ENCODE measurements at regions not wholly inside any gene's neighbourhood (a gene's known extent, or its start where the extent isn't known, plus 50 kb on each side); places are given as distances from the start of the nearest gene placed in this dataset.
A peak's percentile ranks its signal among the peaks of the same experiment; 100 is the strongest.

- Histone ChIP-seq H3K4me3 (ENCODE audit: control insufficient read depth in 1 of 7, extremely low read depth in 1 of 7, insufficient read depth in 4 of 7, low read depth in 2 of 7, low read length in 6 of 7) (no peak overlapping the region), H3K4me1 (ENCODE audit: control extremely low read depth in 1 of 4, control insufficient read depth in 4 of 4, insufficient read depth in 4 of 4, low read length in 3 of 4) (peaks cover 0 to 6% (median 4%) of the 10 kb centered on the region in 4 experiments), H3K27me3 (replicated peaks in 2 of 5; ENCODE audit: control insufficient read depth in 4 of 5, insufficient read depth in 5 of 5, low read length in 4 of 5) (peaks cover 0 to 18% (median 0%) of the 10 kb centered on the region in 5 experiments), H3K36me3 (ENCODE audit: control insufficient read depth in 4 of 4, insufficient read depth in 4 of 4, low read length in 3 of 4) (no peaks in the 10 kb centered on the region), H3K9me3 (ENCODE audit: control extremely low read depth in 1 of 5, control insufficient read depth in 4 of 5, insufficient read depth in 2 of 5, low read depth in 1 of 5, low read length in 4 of 5) (no peaks in the 10 kb centered on the region), H3K27ac (ENCODE audit: insufficient read depth in 1 of 2, low read depth in 1 of 2, low read length in 2 of 2, poor library complexity in 1 of 2, severe bottlenecking in 2 of 2) (no peak overlapping the region)
- ChIA-PET POLR2A (no interaction called here), CTCF (interaction anchor here (2.4 kb wide), 1 partner anchor 13 kb away, joined by 6 read pairs; no protein-coding TSS in a partner anchor)
- 85% methylated on average over 6 of the region's 20 CpGs for WGBS (ENCODE audit: insufficient coverage)
- no peak for DNase-seq
These were observed 125.0 kb upstream of the MEF2A start for GRCh38 chr15:99440551-99441443.

GRCh38 chr15:99441444-99441800 lies 124.4 kb upstream of the MEF2A start:
- 100% methylated on average over 5 of the region's 6 CpGs for WGBS (ENCODE audit: insufficient coverage)
- Histone ChIP-seq H3K36me3 (ENCODE audit: control insufficient read depth in 4 of 4, insufficient read depth in 4 of 4, low read length in 3 of 4) (no peaks in the 10 kb centered on the region), H3K27ac (ENCODE audit: insufficient read depth in 1 of 2, low read depth in 1 of 2, low read length in 2 of 2, poor library complexity in 1 of 2, severe bottlenecking in 2 of 2) (no peak overlapping the region), H3K27me3 (replicated peaks in 2 of 5; ENCODE audit: control insufficient read depth in 4 of 5, insufficient read depth in 5 of 5, low read length in 4 of 5) (peaks cover 0 to 14% (median 3%) of the 10 kb centered on the region in 5 experiments), H3K4me3 (ENCODE audit: control insufficient read depth in 1 of 7, extremely low read depth in 1 of 7, insufficient read depth in 4 of 7, low read depth in 2 of 7, low read length in 6 of 7) (no peak overlapping the region), H3K9me3 (ENCODE audit: control extremely low read depth in 1 of 5, control insufficient read depth in 4 of 5, insufficient read depth in 2 of 5, low read depth in 1 of 5, low read length in 4 of 5) (no peaks in the 10 kb centered on the region), H3K4me1 (ENCODE audit: control extremely low read depth in 1 of 4, control insufficient read depth in 4 of 4, insufficient read depth in 4 of 4, low read length in 3 of 4) (peaks cover 0 to 6% (median 4%) of the 10 kb centered on the region in 4 experiments)
- no peak for DNase-seq
- ChIA-PET CTCF (interaction anchor here (2.4 kb wide), 1 partner anchor 13 kb away, joined by 6 read pairs; no protein-coding TSS in a partner anchor), POLR2A (no interaction called here)

DNA sequence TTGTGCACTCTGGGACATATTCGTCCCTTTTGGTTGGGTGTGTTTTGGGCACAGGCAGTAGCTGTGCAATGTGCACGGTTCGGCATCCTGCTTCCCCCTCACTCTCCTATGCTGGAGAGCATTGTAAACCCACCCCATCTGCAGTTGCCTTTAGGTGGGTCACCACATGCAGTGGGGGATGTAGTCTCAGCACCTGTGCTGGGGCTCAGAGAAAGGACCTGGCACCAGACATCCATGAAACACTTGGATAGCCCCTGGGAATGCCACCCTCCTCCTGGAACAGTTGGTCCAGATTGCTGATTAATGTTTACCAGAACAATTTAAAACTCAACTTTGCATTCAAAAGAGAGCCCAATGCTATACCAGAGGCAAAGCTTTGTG lies 123.9 kb upstream of the MEF2A start:
- Histone ChIP-seq H3K4me1 (ENCODE audit: control extremely low read depth in 1 of 4, control insufficient read depth in 4 of 4, insufficient read depth in 4 of 4, low read length in 3 of 4) (peaks cover 0 to 6% (median 4%) of the 10 kb centered on the region in 4 experiments), H3K27me3 (replicated peaks in 2 of 5; ENCODE audit: control insufficient read depth in 4 of 5, insufficient read depth in 5 of 5, low read length in 4 of 5) (peaks cover 0 to 14% (median 4%) of the 10 kb centered on the region in 5 experiments), H3K36me3 (ENCODE audit: control insufficient read depth in 4 of 4, insufficient read depth in 4 of 4, low read length in 3 of 4) (no peaks in the 10 kb centered on the region), H3K27ac (ENCODE audit: insufficient read depth in 1 of 2, low read depth in 1 of 2, low read length in 2 of 2, poor library complexity in 1 of 2, severe bottlenecking in 2 of 2) (no peak overlapping the region), H3K4me3 (ENCODE audit: control insufficient read depth in 1 of 7, extremely low read depth in 1 of 7, insufficient read depth in 4 of 7, low read depth in 2 of 7, low read length in 6 of 7) (no peak overlapping the region), H3K9me3 (ENCODE audit: control extremely low read depth in 1 of 5, control insufficient read depth in 4 of 5, insufficient read depth in 2 of 5, low read depth in 1 of 5, low read length in 4 of 5) (no peaks in the 10 kb centered on the region)
- WGBS (ENCODE audit: insufficient coverage), result 100% methylated on average over 3 of the region's 3 CpGs
- ChIA-PET CTCF (interaction anchor here (1.4 to 2.4 kb wide), 2 partner anchors 14 kb away, joined by 4 to 6 read pairs; no protein-coding TSS in a partner anchor), POLR2A (no interaction called here)
- no peak for DNase-seq

DNA sequence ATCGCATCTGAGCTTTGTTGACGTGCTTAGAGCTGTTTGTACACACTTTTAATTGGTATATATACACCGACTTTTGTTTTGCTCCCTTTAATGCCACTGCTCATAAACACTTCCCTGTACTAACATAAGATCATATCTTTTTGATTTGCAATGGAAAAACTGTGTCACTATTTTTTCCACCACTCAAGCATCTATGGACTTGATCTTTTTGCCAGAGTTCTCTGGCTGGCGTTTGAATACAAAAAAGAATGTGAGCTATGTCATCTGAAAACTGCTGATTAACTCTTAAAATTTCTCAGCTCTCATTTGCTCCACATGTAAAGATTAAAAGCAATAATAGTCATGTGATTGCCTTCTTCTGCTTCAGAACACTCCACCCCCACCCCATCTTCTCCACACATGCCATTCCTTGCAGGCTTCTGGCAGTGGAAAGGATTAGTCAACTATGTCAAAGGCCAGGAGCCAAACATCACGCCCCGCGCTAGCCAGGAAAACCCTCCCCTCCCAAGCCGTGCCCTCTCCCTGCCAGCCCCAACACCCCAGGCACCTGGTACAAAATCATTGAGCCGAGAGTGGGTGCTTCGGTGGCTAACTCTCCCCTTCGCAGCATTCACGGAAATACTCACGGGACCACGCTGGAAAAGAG lies 123.4 kb upstream of the MEF2A start:
- Histone ChIP-seq H3K4me1 (ENCODE audit: control extremely low read depth in 1 of 4, control insufficient read depth in 4 of 4, insufficient read depth in 4 of 4, low read length in 3 of 4) (peaks cover 0 to 6% (median 4%) of the 10 kb centered on the region in 4 experiments), H3K27ac (ENCODE audit: insufficient read depth in 1 of 2, low read depth in 1 of 2, low read length in 2 of 2, poor library complexity in 1 of 2, severe bottlenecking in 2 of 2) (no peak overlapping the region), H3K4me3 (ENCODE audit: control insufficient read depth in 1 of 7, extremely low read depth in 1 of 7, insufficient read depth in 4 of 7, low read depth in 2 of 7, low read length in 6 of 7) (no peak overlapping the region), H3K9me3 (ENCODE audit: control extremely low read depth in 1 of 5, control insufficient read depth in 4 of 5, insufficient read depth in 2 of 5, low read depth in 1 of 5, low read length in 4 of 5) (no peaks in the 10 kb centered on the region), H3K27me3 (replicated peaks in 2 of 5; ENCODE audit: control insufficient read depth in 4 of 5, insufficient read depth in 5 of 5, low read length in 4 of 5) (peaks cover 0 to 12% (median 4%) of the 10 kb centered on the region in 5 experiments), H3K36me3 (ENCODE audit: control insufficient read depth in 4 of 4, insufficient read depth in 4 of 4, low read length in 3 of 4) (no peaks in the 10 kb centered on the region)
- DNase-seq, result peak in 2 of 3 donors; percentile 21 to 27
- 85% methylated on average over 10 of the region's 14 CpGs for WGBS (ENCODE audit: insufficient coverage)
- POLR2A ChIA-PET, result no interaction called here
- CTCF ChIA-PET, result interaction anchor here (1.4 to 2.4 kb wide), 2 partner anchors 13 to 14 kb away, joined by 4 to 6 read pairs; no protein-coding TSS in a partner anchor

DNA sequence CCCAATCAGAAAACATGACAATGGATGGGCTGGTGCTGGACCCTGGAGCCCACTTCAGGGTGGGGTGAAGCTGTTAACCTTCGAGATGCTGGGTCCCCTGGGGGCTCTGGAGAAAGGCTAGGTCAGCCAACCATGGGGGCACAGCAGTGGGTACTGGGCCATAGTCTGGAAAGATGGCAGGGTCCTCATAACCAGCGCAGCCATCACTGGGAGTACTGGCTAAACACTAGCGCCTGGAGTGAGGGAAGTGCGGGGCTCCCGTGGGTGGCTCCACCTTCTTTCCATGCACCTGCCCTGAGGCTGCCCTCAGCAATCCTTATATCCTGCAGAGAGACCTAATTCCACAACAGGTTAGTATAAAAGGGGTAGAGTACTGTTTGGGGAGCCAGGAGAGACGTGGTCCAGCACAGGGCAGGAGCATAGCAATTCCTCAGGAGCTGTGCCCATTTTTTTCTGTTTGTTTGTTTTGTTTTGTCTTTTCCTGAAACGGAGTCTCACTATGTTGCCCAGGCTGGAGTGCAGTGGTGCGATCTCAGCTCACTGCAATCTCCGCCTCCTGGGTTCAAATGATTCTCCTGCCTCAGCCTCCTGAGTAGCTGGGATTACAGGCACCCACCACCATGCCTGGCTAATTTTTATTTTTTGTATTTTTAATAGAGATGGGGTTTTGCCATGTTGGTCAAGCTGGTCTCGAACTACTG lies 122.6 kb upstream of the MEF2A start:
- peaks cover 0 to 6% (median 4%) of the 10 kb centered on the region in 4 experiments for H3K4me1 ChIP-seq (ENCODE audit: control extremely low read depth in 1 of 4, control insufficient read depth in 4 of 4, insufficient read depth in 4 of 4, low read length in 3 of 4)
- H3K36me3 ChIP-seq (ENCODE audit: control insufficient read depth in 4 of 4, insufficient read depth in 4 of 4, low read length in 3 of 4), result no peaks in the 10 kb centered on the region
- 95% methylated on average over 8 of the region's 10 CpGs for WGBS (ENCODE audit: insufficient coverage)
- H3K9me3 ChIP-seq (ENCODE audit: control extremely low read depth in 1 of 5, control insufficient read depth in 4 of 5, insufficient read depth in 2 of 5, low read depth in 1 of 5, low read length in 4 of 5), result no peaks in the 10 kb centered on the region
- no peak overlapping the region for H3K4me3 ChIP-seq (ENCODE audit: control insufficient read depth in 1 of 7, extremely low read depth in 1 of 7, insufficient read depth in 4 of 7, low read depth in 2 of 7, low read length in 6 of 7)
- POLR2A ChIA-PET, result interaction anchor here (0.6 kb wide), 1 partner anchor 29 kb away, joined by 3 read pairs; no protein-coding TSS in a partner anchor
- CTCF ChIA-PET, result interaction anchor here (1.4 to 2.4 kb wide), 2 partner anchors 12 to 15 kb away, joined by 4 to 6 read pairs; no protein-coding TSS in a partner anchor
- DNase-seq, result no peak
- H3K27me3 ChIP-seq (replicated peaks in 2 of 5; ENCODE audit: control insufficient read depth in 4 of 5, insufficient read depth in 5 of 5, low read length in 4 of 5), result peaks cover 0 to 7% (median 4%) of the 10 kb centered on the region in 5 experiments
- H3K27ac ChIP-seq (ENCODE audit: insufficient read depth in 1 of 2, low read depth in 1 of 2, low read length in 2 of 2, poor library complexity in 1 of 2, severe bottlenecking in 2 of 2), result no peak overlapping the region

- 69% methylated on average over 8 of the region's 13 CpGs for WGBS (ENCODE audit: insufficient coverage)
- Histone ChIP-seq H3K4me3 (ENCODE audit: control insufficient read depth in 1 of 7, extremely low read depth in 1 of 7, insufficient read depth in 4 of 7, low read depth in 2 of 7, low read length in 6 of 7) (no peak overlapping the region), H3K36me3 (ENCODE audit: control insufficient read depth in 4 of 4, insufficient read depth in 4 of 4, low read length in 3 of 4) (no peaks in the 10 kb centered on the region), H3K4me1 (ENCODE audit: control extremely low read depth in 1 of 4, control insufficient read depth in 4 of 4, insufficient read depth in 4 of 4, low read length in 3 of 4) (peaks cover 0 to 7% (median 5%) of the 10 kb centered on the region in 4 experiments), H3K9me3 (ENCODE audit: control extremely low read depth in 1 of 5, control insufficient read depth in 4 of 5, insufficient read depth in 2 of 5, low read depth in 1 of 5, low read length in 4 of 5) (no peaks in the 10 kb centered on the region), H3K27me3 (replicated peaks in 2 of 5; ENCODE audit: control insufficient read depth in 4 of 5, insufficient read depth in 5 of 5, low read length in 4 of 5) (peaks cover 0 to 7% (median 4%) of the 10 kb centered on the region in 5 experiments), H3K27ac (ENCODE audit: insufficient read depth in 1 of 2, low read depth in 1 of 2, low read length in 2 of 2, poor library complexity in 1 of 2, severe bottlenecking in 2 of 2) (no peak overlapping the region)
- ChIA-PET CTCF (interaction anchor here (1.1 kb wide), 1 partner anchor 47 kb away, joined by 3 read pairs; no protein-coding TSS in a partner anchor), POLR2A (interaction anchor here (0.6 kb wide), 1 partner anchor 28 kb away, joined by 3 read pairs; no protein-coding TSS in a partner anchor)
- DNase-seq, result no peak
These were observed 121.9 kb upstream of the MEF2A start for GRCh38 chr15:99443768-99444446.

Data from common myeloid progenitor, CD34-positive (primary cell).